Transverse colon (tissue), 4 donors: ENCODE measurements at regions not wholly inside any gene's neighbourhood (a gene's known extent, or its start where the extent isn't known, plus 50 kb on each side); places are given as distances from the start of the nearest gene placed in this dataset.

Source experiments
- POLR2AphosphoS5 ChIP-seq, 3 donors: sonication (generic); formaldehyde crosslinking; IDR thresholded peaks; one replicate each; pipeline ENCODE4 v1.6.1; 2016; ENCODE audit warnings: antibody characterized with exemption in 3 of 3
- TF ChIP-seq, protein P1 (sequence below), 5 experiments: fragments of 200-600 bp in 3 of 5; fragments of 450-650 bp in 2 of 5; sonication (generic) in 3 of 5; IDR thresholded peaks; 1 replicate in 2 of 5; 2 replicates in 3 of 5; pipeline ENCODE4 v1.5.1; 2016 to 2017; ENCODE audit warnings: antibody characterized with exemption in 5 of 5, inconsistent platforms in 3 of 5, mild to moderate bottlenecking in 2 of 5, moderate library complexity in 1 of 5

DNA sequence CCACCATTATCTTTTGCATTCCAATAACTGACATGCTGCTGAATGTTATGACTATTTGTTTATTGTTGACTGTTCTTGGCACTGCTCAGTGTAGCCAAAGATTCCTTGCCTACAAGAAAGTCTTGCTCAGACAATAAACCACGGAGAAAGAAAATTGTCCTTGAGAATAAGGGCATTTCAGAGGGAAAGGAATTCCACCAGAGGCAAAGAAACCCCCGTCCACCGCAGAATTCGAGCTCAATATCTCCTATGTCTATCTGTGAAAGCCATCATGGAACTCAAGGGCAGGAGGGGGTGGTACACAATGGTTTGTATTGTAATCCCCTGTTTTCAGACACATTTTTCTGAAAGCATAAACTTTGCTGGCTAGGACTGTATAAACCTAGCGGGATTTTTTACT lies 70.3 kb upstream of the ADAMTS16 start:
- no peak for TF ChIP-seq POLR2AphosphoS5 (IDR thresholded peaks at IDR 0.05)
- TF ChIP-seq, protein P1, sequence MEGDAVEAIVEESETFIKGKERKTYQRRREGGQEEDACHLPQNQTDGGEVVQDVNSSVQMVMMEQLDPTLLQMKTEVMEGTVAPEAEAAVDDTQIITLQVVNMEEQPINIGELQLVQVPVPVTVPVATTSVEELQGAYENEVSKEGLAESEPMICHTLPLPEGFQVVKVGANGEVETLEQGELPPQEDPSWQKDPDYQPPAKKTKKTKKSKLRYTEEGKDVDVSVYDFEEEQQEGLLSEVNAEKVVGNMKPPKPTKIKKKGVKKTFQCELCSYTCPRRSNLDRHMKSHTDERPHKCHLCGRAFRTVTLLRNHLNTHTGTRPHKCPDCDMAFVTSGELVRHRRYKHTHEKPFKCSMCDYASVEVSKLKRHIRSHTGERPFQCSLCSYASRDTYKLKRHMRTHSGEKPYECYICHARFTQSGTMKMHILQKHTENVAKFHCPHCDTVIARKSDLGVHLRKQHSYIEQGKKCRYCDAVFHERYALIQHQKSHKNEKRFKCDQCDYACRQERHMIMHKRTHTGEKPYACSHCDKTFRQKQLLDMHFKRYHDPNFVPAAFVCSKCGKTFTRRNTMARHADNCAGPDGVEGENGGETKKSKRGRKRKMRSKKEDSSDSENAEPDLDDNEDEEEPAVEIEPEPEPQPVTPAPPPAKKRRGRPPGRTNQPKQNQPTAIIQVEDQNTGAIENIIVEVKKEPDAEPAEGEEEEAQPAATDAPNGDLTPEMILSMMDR (IDR thresholded peaks at IDR 0.05) = no peak
